T follicular helper cell (primary cell): ENCODE measurements at regions not wholly inside any gene's neighbourhood (a gene's known extent, or its start where the extent isn't known, plus 50 kb on each side); places are given as distances from the start of the nearest gene placed in this dataset.

ENCODE experiments used
- DNase-seq: peaks from one replicate; pipeline ENCODE4 v3.0.0-alpha.2; 2020; ENCODE audit warnings: low read depth

GRCh38 chr22:48357961-48358360 lies 1469.7 kb downstream of the BRD1 start:
- DNase-seq = no peak

GRCh38 chr22:48357196-48357595 lies 1470.5 kb downstream of the BRD1 start:
- DNase-seq = no peak

- no peak for DNase-seq
Observed at GRCh38 chr22:48356731-48357130, 1470.9 kb downstream of the BRD1 start.

- DNase-seq = no peak
Observed at GRCh38 chr22:48354096-48354495, 1473.6 kb downstream of the BRD1 start.

GRCh38 chr22:48353116-48353947 lies 1474.3 kb downstream of the BRD1 start:
- no peak for DNase-seq

- no peak for DNase-seq
Observed at GRCh38 chr22:48352086-48352911, 1475.4 kb downstream of the BRD1 start.

GRCh38 chr22:48351376-48352085 lies 1476.1 kb downstream of the BRD1 start:
- DNase-seq = no peak

GRCh38 chr22:48350456-48350855 lies 1477.2 kb downstream of the BRD1 start:
- DNase-seq = no peak

- DNase-seq = no peak
Observed at GRCh38 chr22:48348855-48349254, 1478.8 kb downstream of the BRD1 start.

- DNase-seq = no peak
Observed at GRCh38 chr22:48347311-48347710, 1480.4 kb downstream of the BRD1 start.

- no peak for DNase-seq
Observed at GRCh38 chr22:48346911-48347310, 1480.8 kb downstream of the BRD1 start.

GRCh38 chr22:48346311-48346710 lies 1481.4 kb downstream of the BRD1 start:
- DNase-seq = no peak

GRCh38 chr22:48345631-48346030 lies 1482.0 kb downstream of the BRD1 start:
- DNase-seq = no peak

- DNase-seq = no peak
Observed at GRCh38 chr22:48343461-48343860, 1484.2 kb downstream of the BRD1 start.

- DNase-seq = no peak
Observed at GRCh38 chr22:48342732-48343131, 1484.9 kb downstream of the BRD1 start.

GRCh38 chr22:48342016-48342415 lies 1485.7 kb downstream of the BRD1 start:
- DNase-seq = no peak

- no peak for DNase-seq
Observed at GRCh38 chr22:48340727-48341709, 1486.7 kb downstream of the BRD1 start.

- no peak for DNase-seq
Observed at GRCh38 chr22:48340191-48340590, 1487.5 kb downstream of the BRD1 start.

- no peak for DNase-seq
Observed at GRCh38 chr22:48338793-48339705, 1488.6 kb downstream of the BRD1 start.
